Ovary (tissue), 3 donors: ENCODE measurements at regions not wholly inside any gene's neighbourhood (a gene's known extent, or its start where the extent isn't known, plus 50 kb on each side); places are given as distances from the start of the nearest gene placed in this dataset.

Source experiments
- CTCF ChIP-seq, 3 donors: fragments of 450-650 bp in 2 of 3; fragments of 200-600 bp in 1 of 3; IDR thresholded peaks; one replicate each; pipeline versions ENCODE4 v1.5.1 to v1.8.0; 2016 to 2022; ENCODE audit warnings: antibody characterized with exemption in 3 of 3, mild to moderate bottlenecking in 1 of 3
- EP300 ChIP-seq: sonication (generic); formaldehyde crosslinking; IDR thresholded peaks from one replicate; pipeline ENCODE4 v1.6.1; 2017; ENCODE audit warnings: antibody characterized with exemption
- POLR2A ChIP-seq: fragments of 450-650 bp; IDR thresholded peaks from one replicate; pipeline ENCODE4 v1.6.1; 2017; ENCODE audit warnings: antibody characterized with exemption, mild to moderate bottlenecking, moderate library complexity
- donor health status: DM: no; HTN: no; CAD: no.

- TF ChIP-seq POLR2A (no peak), CTCF (IDR thresholded peaks at IDR 0.05) (no peak), EP300 (no peak)
Measured at GRCh38 chr6:21905531-21905930, 312.0 kb downstream of the SOX4 start.
